Astrocyte (in vitro differentiated cells and primary cell): ENCODE measurements at regions not wholly inside any gene's neighbourhood (a gene's known extent, or its start where the extent isn't known, plus 50 kb on each side); places are given as distances from the start of the nearest gene placed in this dataset.

Experiments used
- CTCF ChIP-seq: IDR thresholded peaks from 2 replicates; pipeline ENCODE4 v1.5.1; 2011; ENCODE audit warnings: low read depth, mild to moderate bottlenecking, inconsistent platforms, low read length, moderate library complexity; ENCODE audit not compliant: insufficient read depth
- EZH2 ChIP-seq: IDR thresholded peaks from 2 replicates; pipeline ENCODE4 v1.6.1; 2012; ENCODE audit warnings: mild to moderate bottlenecking, low read length, inconsistent platforms; ENCODE audit not compliant: insufficient read depth

GRCh38 chr4:83724485-83725335 is 188.8 kb downstream of the GPAT3 start:
- TF ChIP-seq CTCF (no peak), EZH2 (no peak)
